Fibroblast of the aortic adventitia (primary cell): ENCODE measurements at regions not wholly inside any gene's neighbourhood (a gene's known extent, or its start where the extent isn't known, plus 50 kb on each side); places are given as distances from the start of the nearest gene placed in this dataset.

ENCODE experiments used
- DNase-seq: peaks from one replicate; pipeline ENCODE4 v3.0.0-alpha.2; 2010; ENCODE audit warnings: low read depth
- H3K4me3 ChIP-seq: 2 replicates; pipeline ENCODE4 v1.5.1; 2011; ENCODE audit warnings: low read depth, mild to moderate bottlenecking, control low read depth, low read length, moderate library complexity
- TF ChIP-seq, protein P1 (sequence below): IDR thresholded peaks from 2 replicates; pipeline ENCODE4 v1.5.1; 2011; ENCODE audit warnings: mild to moderate bottlenecking, low read length, control low read depth, inconsistent platforms; ENCODE audit not compliant: insufficient read depth

- TF ChIP-seq, protein P1, sequence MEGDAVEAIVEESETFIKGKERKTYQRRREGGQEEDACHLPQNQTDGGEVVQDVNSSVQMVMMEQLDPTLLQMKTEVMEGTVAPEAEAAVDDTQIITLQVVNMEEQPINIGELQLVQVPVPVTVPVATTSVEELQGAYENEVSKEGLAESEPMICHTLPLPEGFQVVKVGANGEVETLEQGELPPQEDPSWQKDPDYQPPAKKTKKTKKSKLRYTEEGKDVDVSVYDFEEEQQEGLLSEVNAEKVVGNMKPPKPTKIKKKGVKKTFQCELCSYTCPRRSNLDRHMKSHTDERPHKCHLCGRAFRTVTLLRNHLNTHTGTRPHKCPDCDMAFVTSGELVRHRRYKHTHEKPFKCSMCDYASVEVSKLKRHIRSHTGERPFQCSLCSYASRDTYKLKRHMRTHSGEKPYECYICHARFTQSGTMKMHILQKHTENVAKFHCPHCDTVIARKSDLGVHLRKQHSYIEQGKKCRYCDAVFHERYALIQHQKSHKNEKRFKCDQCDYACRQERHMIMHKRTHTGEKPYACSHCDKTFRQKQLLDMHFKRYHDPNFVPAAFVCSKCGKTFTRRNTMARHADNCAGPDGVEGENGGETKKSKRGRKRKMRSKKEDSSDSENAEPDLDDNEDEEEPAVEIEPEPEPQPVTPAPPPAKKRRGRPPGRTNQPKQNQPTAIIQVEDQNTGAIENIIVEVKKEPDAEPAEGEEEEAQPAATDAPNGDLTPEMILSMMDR: no peak
- no peak for DNase-seq
- no peak overlapping the region for H3K4me3 ChIP-seq
Observed at GRCh38 chr9:1115370-1115769, 65.2 kb downstream of the DMRT2 start.

DNA sequence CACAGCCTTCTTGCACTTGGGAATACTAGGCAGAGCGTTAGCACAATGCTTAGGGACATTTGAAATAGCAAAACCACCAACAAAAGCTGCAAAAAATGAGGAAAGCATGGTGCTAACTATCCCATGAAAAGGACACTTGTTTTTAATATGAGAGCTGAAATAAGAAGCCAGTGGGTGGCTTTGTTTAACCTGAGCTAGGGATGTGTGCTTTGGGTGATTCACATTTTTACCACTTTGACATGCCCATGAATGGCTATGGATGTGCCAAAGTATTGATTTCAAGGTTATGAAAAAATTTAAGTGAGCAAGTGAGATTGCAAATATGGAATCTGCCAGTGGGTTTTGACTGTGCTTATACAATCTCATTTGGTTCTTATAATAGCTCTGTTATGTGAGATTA is 67.3 kb downstream of the DMRT2 start:
- DNase-seq: no peak
- TF ChIP-seq, protein P1: no peak
- H3K4me3 ChIP-seq: no peak overlapping the region

- TF ChIP-seq, protein P1: no peak
- DNase-seq: no peak
- H3K4me3 ChIP-seq: no peak overlapping the region
Observed at GRCh38 chr9:1120500-1121165, 70.5 kb downstream of the DMRT2 start.

DNA sequence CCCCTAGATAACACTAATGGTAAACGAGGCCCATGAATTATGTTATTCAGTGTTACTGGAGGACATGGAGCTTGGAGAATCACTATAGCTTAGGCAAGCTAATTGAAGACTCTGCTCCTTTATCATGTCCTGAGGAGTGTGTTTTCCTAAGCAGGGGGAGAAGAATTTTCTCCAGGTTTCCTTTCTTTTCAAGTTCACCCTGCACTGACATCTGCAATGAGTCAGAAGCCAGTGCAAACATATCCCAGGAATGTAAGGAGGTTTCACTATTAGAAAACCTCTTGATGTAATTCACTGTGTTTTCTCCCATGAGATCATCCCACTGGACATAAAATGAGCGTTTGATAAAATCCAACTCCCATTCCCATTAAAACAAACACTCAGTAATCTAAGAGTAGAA is 75.6 kb downstream of the DMRT2 start:
- TF ChIP-seq, protein P1: no peak
- no peak overlapping the region for H3K4me3 ChIP-seq
- peak; percentile 2 for DNase-seq

DNA sequence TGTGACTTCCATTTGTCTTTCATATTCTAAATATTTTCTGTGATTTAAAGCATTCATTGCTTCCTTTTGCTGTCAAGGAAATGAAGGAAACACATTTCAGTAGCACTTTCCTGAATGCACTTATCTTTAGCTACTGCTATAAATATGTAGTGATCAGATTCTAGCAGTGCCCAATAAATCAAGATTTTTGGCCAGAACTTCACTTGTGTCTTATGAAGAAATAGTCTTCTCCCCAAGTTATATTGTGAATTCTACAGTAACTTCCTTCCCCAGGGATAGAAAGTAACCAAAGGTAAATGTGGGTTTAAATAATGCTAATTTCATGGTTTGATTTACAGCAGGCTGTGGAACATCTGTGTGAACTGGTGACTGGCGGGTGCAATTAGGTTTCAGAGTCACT is 77.9 kb downstream of the DMRT2 start:
- no peak for DNase-seq
- no peak overlapping the region for H3K4me3 ChIP-seq
- TF ChIP-seq, protein P1: no peak

DNA sequence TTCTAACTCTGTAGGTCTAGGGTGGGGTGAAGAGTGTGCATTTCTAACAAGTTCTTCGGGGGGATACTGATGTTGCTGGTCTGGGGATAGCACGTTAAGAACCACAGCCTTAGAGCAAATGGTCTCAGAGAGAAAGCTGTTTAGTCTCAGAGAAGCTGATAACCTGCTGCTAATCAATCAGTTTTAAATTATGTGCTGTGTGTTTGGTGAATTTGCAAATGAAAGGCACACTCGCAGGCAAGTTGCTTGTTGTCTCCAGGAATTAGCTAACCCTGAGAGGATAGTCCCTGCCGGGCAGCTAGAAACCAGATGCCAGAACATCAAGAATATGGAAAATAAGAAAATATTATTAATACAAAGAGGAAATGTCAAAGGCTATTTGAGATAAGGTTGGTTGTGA is 79.2 kb downstream of the DMRT2 start:
- DNase-seq: no peak
- H3K4me3 ChIP-seq: no peak overlapping the region
- TF ChIP-seq, protein P1: no peak

DNA sequence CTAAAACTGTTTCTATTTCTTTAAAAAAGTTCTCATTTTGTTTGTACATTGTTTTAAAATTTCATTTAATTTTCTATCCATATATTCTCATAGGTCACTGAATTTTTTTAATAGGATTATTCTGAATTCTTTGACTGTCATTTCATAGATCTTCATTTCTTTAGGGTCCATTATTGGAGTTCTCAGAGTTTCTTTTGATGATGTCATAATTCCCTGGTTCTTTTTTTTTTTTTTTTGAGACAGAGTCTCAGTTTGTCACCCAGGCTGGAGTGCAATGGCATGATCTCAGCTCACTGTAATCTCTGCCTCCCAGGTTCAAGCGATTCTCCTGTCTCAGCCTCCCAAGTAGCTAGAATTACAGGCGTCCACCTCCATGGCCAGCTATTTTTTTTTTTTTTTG is 89.9 kb downstream of the DMRT2 start:
- TF ChIP-seq, protein P1: no peak
- no peak overlapping the region for H3K4me3 ChIP-seq
- no peak for DNase-seq
